Stimulated activated CD8-positive, alpha-beta memory T cell treated with anti-CD3 and anti-CD28 coated beads, Interleukin-15, amount 100 ng/mL, for 24 hours (primary cell): ENCODE measurements at regions not wholly inside any gene's neighbourhood (a gene's known extent, or its start where the extent isn't known, plus 50 kb on each side); places are given as distances from the start of the nearest gene placed in this dataset.
"Not testable (repeated sequence)": the region's sequence is repeated elsewhere in the genome, so short reads cannot be mapped to it uniquely, and the experiment has no call there.

ENCODE experiments used
- DNase-seq: peaks from one replicate; pipeline ENCODE4 v3.0.0-alpha.2; 2020; ENCODE audit warnings: low read depth

GRCh38 chr21:25487046-25487594 lies 120.2 kb downstream of the MRPL39 start:
- no peak for DNase-seq

- no peak for DNase-seq
These were observed 121.4 kb downstream of the MRPL39 start for GRCh38 chr21:25485914-25486313.

GRCh38 chr21:25467896-25468295 lies 139.4 kb downstream of the MRPL39 start:
- DNase-seq, result no peak

- not testable (repeated sequence) for DNase-seq
These were observed 140.2 kb downstream of the MRPL39 start for GRCh38 chr21:25467071-25467470.

- no peak for DNase-seq
These were observed 140.8 kb downstream of the MRPL39 start for GRCh38 chr21:25466470-25466869.

- DNase-seq, result no peak
These were observed 142.0 kb downstream of the MRPL39 start for GRCh38 chr21:25465263-25465662.

- no peak for DNase-seq
These were observed 143.0 kb downstream of the MRPL39 start for GRCh38 chr21:25464275-25464674.

GRCh38 chr21:25462517-25462971 lies 144.7 kb downstream of the MRPL39 start:
- no peak for DNase-seq

- no peak for DNase-seq
These were observed 145.6 kb downstream of the MRPL39 start for GRCh38 chr21:25461725-25462124.

GRCh38 chr21:25459993-25460392 lies 147.3 kb downstream of the MRPL39 start:
- no peak for DNase-seq

GRCh38 chr21:25459365-25459764 lies 147.9 kb downstream of the MRPL39 start:
- DNase-seq, result no peak

GRCh38 chr21:25458484-25458883 lies 148.8 kb downstream of the MRPL39 start:
- no peak for DNase-seq

GRCh38 chr21:25457946-25458345 lies 149.3 kb downstream of the MRPL39 start:
- no peak for DNase-seq

GRCh38 chr21:25457411-25457810 lies 149.9 kb downstream of the MRPL39 start:
- no peak for DNase-seq

GRCh38 chr21:25456672-25457071 lies 150.6 kb downstream of the MRPL39 start:
- DNase-seq, result no peak

- no peak for DNase-seq
These were observed 153.8 kb downstream of the MRPL39 start for GRCh38 chr21:25453524-25453923.

- DNase-seq, result no peak
These were observed 157.3 kb downstream of the MRPL39 start for GRCh38 chr21:25449950-25450349.

- no peak for DNase-seq
These were observed 165.4 kb downstream of the MRPL39 start for GRCh38 chr21:25441835-25442234.

- not testable (repeated sequence) for DNase-seq
These were observed 169.8 kb downstream of the MRPL39 start for GRCh38 chr21:25437465-25437864.

- DNase-seq, result no peak
These were observed 178.7 kb downstream of the MRPL39 start for GRCh38 chr21:25428537-25428936.

- DNase-seq, result no peak
These were observed 179.5 kb downstream of the MRPL39 start for GRCh38 chr21:25427828-25428227.

GRCh38 chr21:25426580-25426979 lies 180.7 kb downstream of the MRPL39 start:
- DNase-seq, result no peak

GRCh38 chr21:25425156-25425555 lies 182.1 kb downstream of the MRPL39 start:
- no peak for DNase-seq

GRCh38 chr21:25424634-25425033 lies 182.6 kb downstream of the MRPL39 start:
- no peak for DNase-seq

- no peak for DNase-seq
These were observed 183.2 kb downstream of the MRPL39 start for GRCh38 chr21:25424048-25424447.
